Retina (tissue), 1 donor: ENCODE measurements at regions not wholly inside any gene's neighbourhood (a gene's known extent, or its start where the extent isn't known, plus 50 kb on each side); places are given as distances from the start of the nearest gene placed in this dataset.
A peak's percentile ranks its signal among the peaks of the same experiment; 100 is the strongest.
"Not testable (repeated sequence)": the region's sequence is repeated elsewhere in the genome, so short reads cannot be mapped to it uniquely, and the experiment has no call there.

Source experiments
- DNase-seq: peaks from one replicate; pipeline ENCODE4 v3.0.0-alpha.2; 2016

GRCh38 chr20:10109641-10110040 lies 74.9 kb downstream of the ANKEF1 start:
- DNase-seq = no peak

GRCh38 chr20:10110151-10110550 lies 75.4 kb downstream of the ANKEF1 start:
- DNase-seq = no peak

GRCh38 chr20:10111139-10111958 lies 76.6 kb downstream of the ANKEF1 start:
- no peak for DNase-seq

- DNase-seq = no peak
Observed at GRCh38 chr20:10111959-10112250, 77.1 kb downstream of the ANKEF1 start.

- no peak for DNase-seq
Observed at GRCh38 chr20:10113746-10114145, 79.0 kb downstream of the ANKEF1 start.

- no peak for DNase-seq
Observed at GRCh38 chr20:10114598-10114997, 79.8 kb downstream of the ANKEF1 start.

- DNase-seq = no peak
Observed at GRCh38 chr20:10115021-10115420, 80.2 kb downstream of the ANKEF1 start.

- no peak for DNase-seq
Observed at GRCh38 chr20:10119336-10119735, 84.5 kb downstream of the ANKEF1 start.

GRCh38 chr20:10124883-10125282 lies 90.1 kb downstream of the ANKEF1 start:
- not testable (repeated sequence) for DNase-seq

- DNase-seq = no peak
Observed at GRCh38 chr20:10125757-10126156, 91.0 kb downstream of the ANKEF1 start.

- DNase-seq = no peak
Observed at GRCh38 chr20:10129749-10130148, 88.9 kb upstream of the SNAP25 start.

- DNase-seq = no peak
Observed at GRCh38 chr20:10131732-10132345, 86.8 kb upstream of the SNAP25 start.

GRCh38 chr20:10132387-10132786 lies 86.2 kb upstream of the SNAP25 start:
- no peak for DNase-seq

- no peak for DNase-seq
Observed at GRCh38 chr20:10133532-10133931, 85.1 kb upstream of the SNAP25 start.

GRCh38 chr20:10134176-10134575 lies 84.5 kb upstream of the SNAP25 start:
- DNase-seq = no peak

- DNase-seq = no peak
Observed at GRCh38 chr20:10135438-10135837, 83.2 kb upstream of the SNAP25 start.

GRCh38 chr20:10137032-10137431 lies 81.6 kb upstream of the SNAP25 start:
- DNase-seq = no peak

GRCh38 chr20:10137533-10137932 lies 81.1 kb upstream of the SNAP25 start:
- DNase-seq = peak; percentile 16

- DNase-seq = no peak
Observed at GRCh38 chr20:10157549-10157948, 61.1 kb upstream of the SNAP25 start.

GRCh38 chr20:10167040-10167439 lies 51.6 kb upstream of the SNAP25 start:
- DNase-seq = no peak

GRCh38 chr20:10167594-10167993 lies 51.0 kb upstream of the SNAP25 start:
- no peak for DNase-seq
